Natural killer cell (primary cell): ENCODE measurements at regions not wholly inside any gene's neighbourhood (a gene's known extent, or its start where the extent isn't known, plus 50 kb on each side); places are given as distances from the start of the nearest gene placed in this dataset.

Experiments used
- ATAC-seq, 3 donors: fragments of 150-1000 bp in 2 of 3; fragments of 200-7000 bp in 1 of 3; cut with Tn5 transposase; 1 replicate in 1 of 3; 2 replicates in 2 of 3; pipeline ENCODE4 v1.10.0; 2021; ENCODE audit warnings: mild to moderate bottlenecking in 2 of 3, moderate library complexity in 2 of 3
- DNase-seq, 2 donors: peaks; one replicate each; pipeline versions ENCODE4 v3.0.0 to v3.0.0-alpha.2; 2013 to 2021; ENCODE audit warnings: mixed read lengths in 1 of 2
- H3K27ac ChIP-seq: one replicate; pipeline ENCODE4 v1.5.1; 2013; ENCODE audit warnings: mild to moderate bottlenecking, low read length
- H3K27me3 ChIP-seq: one replicate; pipeline ENCODE4 v1.6.1; 2013; ENCODE audit warnings: low read length; ENCODE audit not compliant: control insufficient read depth, insufficient read depth
- H3K36me3 ChIP-seq: one replicate; pipeline ENCODE4 v1.6.1; 2013; ENCODE audit warnings: low read length; ENCODE audit not compliant: control insufficient read depth, insufficient read depth
- H3K4me1 ChIP-seq: one replicate; pipeline ENCODE4 v1.6.1; 2013; ENCODE audit warnings: low read length; ENCODE audit not compliant: control insufficient read depth, insufficient read depth
- H3K4me3 ChIP-seq: one replicate; pipeline ENCODE4 v1.5.1; 2013; ENCODE audit warnings: low read length
- H3K9me3 ChIP-seq: one replicate; pipeline ENCODE4 v1.6.1; 2013; ENCODE audit warnings: low read length; ENCODE audit not compliant: control insufficient read depth, insufficient read depth
- H3K27ac Mint-ChIP-seq, 2 donors: one replicate each; pipeline ENCODE4 v1.8.0; 2022; ENCODE audit warnings: mild to moderate bottlenecking in 2 of 2, mixed read lengths in 2 of 2, moderate library complexity in 1 of 2
- H3K27me3 Mint-ChIP-seq, 2 donors: one replicate each; pipeline ENCODE4 v1.8.0; 2022; ENCODE audit warnings: low read depth in 2 of 2, mixed read lengths in 2 of 2
- H3K36me3 Mint-ChIP-seq: one replicate; pipeline ENCODE4 v1.8.0; 2022; ENCODE audit warnings: mixed read lengths
- H3K4me1 Mint-ChIP-seq, 2 donors: one replicate each; pipeline ENCODE4 v1.8.0; 2022; ENCODE audit warnings: mixed read lengths in 2 of 2
- H3K4me3 Mint-ChIP-seq: one replicate; pipeline ENCODE4 v1.8.0; 2022; ENCODE audit warnings: mild to moderate bottlenecking, moderate library complexity, mixed read lengths
- H3K9me3 Mint-ChIP-seq, 2 donors: one replicate each; pipeline ENCODE4 v1.8.0; 2022; ENCODE audit warnings: mixed read lengths in 2 of 2
- CTCF ChIP-seq: fragments of 200-600 bp; IDR thresholded peaks from one replicate; pipeline ENCODE4 v1.8.0; 2022; ENCODE audit warnings: antibody characterized with exemption
- WGBS: methylation state at CpG from one replicate; pipeline ENCODE4 v1.1.7; 2013; ENCODE audit warnings: missing lambda C conversion rate; ENCODE audit not compliant: insufficient coverage; 5-methylcytosine and 5-hydroxymethylcytosine counted together
- intact Hi-C: fragments of 100-400 bp; cut with micrococcal nuclease; formaldehyde crosslinking; loops from one replicate; pipeline ENCODE4 v1.14.2; 2022

- Mint-ChIP-seq H3K4me3 (no peak overlapping the region), H3K27ac (no peak overlapping the region), H3K9me3 (peaks cover 5 to 7% of the 10 kb centered on the region in 2 donors), H3K4me1 (no peaks in the 10 kb centered on the region), H3K27me3 (peaks cover 6 to 19% of the 10 kb centered on the region in 2 donors), H3K36me3 (peaks cover 7% of the 10 kb centered on the region)
- Histone ChIP-seq H3K4me3 (no peak overlapping the region), H3K4me1 (no peaks in the 10 kb centered on the region), H3K36me3 (no peaks in the 10 kb centered on the region), H3K9me3 (peaks cover 9% of the 10 kb centered on the region), H3K27me3 (peaks cover 5% of the 10 kb centered on the region), H3K27ac (no peak overlapping the region)
- no peak for DNase-seq
- 91% methylated on average over 26 of the region's 26 CpGs for WGBS
- TF ChIP-seq CTCF: no peak
- intact Hi-C loops: no loop called here
- ATAC-seq: no peak
These were observed 97.2 kb upstream of the ARHGEF7 start for GRCh38 chr13:111017755-111018459.

GRCh38 chr13:111013196-111013595 is 98.3 kb upstream of the ANKRD10 start:
- no peaks in the 10 kb centered on the region for H3K9me3 ChIP-seq
- Mint-ChIP-seq H3K27ac (no peak overlapping the region), H3K9me3 (no peaks in the 10 kb centered on the region), H3K4me3 (no peak overlapping the region), H3K36me3 (no peaks in the 10 kb centered on the region), H3K27me3 (peaks cover 8 to 40% of the 10 kb centered on the region in 2 donors), H3K4me1 (no peaks in the 10 kb centered on the region)
- no peaks in the 10 kb centered on the region for H3K27me3 ChIP-seq
- H3K4me3 ChIP-seq: no peak overlapping the region
- no peak overlapping the region for H3K27ac ChIP-seq
- ATAC-seq (no peak), DNase-seq (no peak)
- 78% methylated on average over 2 of the region's 3 CpGs for WGBS
- no peaks in the 10 kb centered on the region for H3K36me3 ChIP-seq
- TF ChIP-seq CTCF: no peak
- H3K4me1 ChIP-seq: no peaks in the 10 kb centered on the region
- intact Hi-C loops: no loop called here

- Mint-ChIP-seq H3K27ac (no peak overlapping the region), H3K4me1 (no peaks in the 10 kb centered on the region), H3K9me3 (no peaks in the 10 kb centered on the region), H3K27me3 (peaks cover 5 to 35% of the 10 kb centered on the region in 2 donors), H3K4me3 (no peak overlapping the region), H3K36me3 (no peaks in the 10 kb centered on the region)
- no peak for TF ChIP-seq CTCF
- DNase-seq: no peak
- H3K4me1 ChIP-seq: no peaks in the 10 kb centered on the region
- no peaks in the 10 kb centered on the region for H3K27me3 ChIP-seq
- intact Hi-C loops: no loop called here
- H3K36me3 ChIP-seq: no peaks in the 10 kb centered on the region
- no peak overlapping the region for H3K4me3 ChIP-seq
- ATAC-seq: no peak
- 86% methylated on average over 3 of the region's 3 CpGs for WGBS
- H3K27ac ChIP-seq: no peak overlapping the region
- H3K9me3 ChIP-seq: no peaks in the 10 kb centered on the region
These were observed 97.0 kb upstream of the ANKRD10 start for GRCh38 chr13:111011899-111012298.

GRCh38 chr13:111008351-111008750 is 93.5 kb upstream of the ANKRD10 start:
- Mint-ChIP-seq H3K9me3 (no peaks in the 10 kb centered on the region), H3K27ac (no peak overlapping the region)
- no peak for ATAC-seq

More at GRCh38 chr13:111008351-111008750, 93.5 kb upstream of the ANKRD10 start:
- no peak overlapping the region for H3K4me3 Mint-ChIP-seq
- Histone ChIP-seq H3K4me1 (no peaks in the 10 kb centered on the region), H3K36me3 (no peaks in the 10 kb centered on the region), H3K9me3 (no peaks in the 10 kb centered on the region), H3K27ac (no peak overlapping the region), H3K4me3 (no peak overlapping the region), H3K27me3 (no peaks in the 10 kb centered on the region)
- no peaks in the 10 kb centered on the region for H3K4me1 Mint-ChIP-seq
- no peak for TF ChIP-seq CTCF
- H3K36me3 Mint-ChIP-seq: no peaks in the 10 kb centered on the region
- intact Hi-C loops: no loop called here
- no peak for DNase-seq
- 88% methylated on average over 6 of the region's 6 CpGs for WGBS
- H3K27me3 Mint-ChIP-seq: peaks cover 11 to 40% of the 10 kb centered on the region in 2 donors
